ENCODE measurements at regions not wholly inside any gene's neighbourhood (a gene's known extent, or its start where the extent isn't known, plus 50 kb on each side); places are given as distances from the start of the nearest gene placed in this dataset.

- H3K27ac ChIP-seq = no peak overlapping the region
- TF ChIP-seq CTCF (IDR thresholded peaks at IDR 0.05) (no peak), POLR2AphosphoS5 (IDR thresholded peaks at IDR 0.05) (no peak), POLR2A (IDR thresholded peaks at IDR 0.05) (no peak)
- intact Hi-C loops (cut with DNase I) = loop anchor here (10.0 kb wide), 2 partner anchors 444 to 1084 kb away; partner anchors contain the start of gene STARD13
- no peaks in the 10 kb centered on the region for H3K9me3 ChIP-seq
- WGBS = 70% methylated on average over 7 of the region's 7 CpGs
- no peaks in the 10 kb centered on the region for H3K27me3 ChIP-seq (replicated peaks; ENCODE audit: insufficient read depth)
- H3K36me3 ChIP-seq = no peaks in the 10 kb centered on the region
- H3K4me1 ChIP-seq (replicated peaks) = no peaks in the 10 kb centered on the region
- DNase-seq (ENCODE audit: low spot score) = no peak
- no peak overlapping the region for H3K4me3 ChIP-seq
These were observed 89.5 kb upstream of the RFC3 start for GRCh38 chr13:33728271-33729037.

DNA sequence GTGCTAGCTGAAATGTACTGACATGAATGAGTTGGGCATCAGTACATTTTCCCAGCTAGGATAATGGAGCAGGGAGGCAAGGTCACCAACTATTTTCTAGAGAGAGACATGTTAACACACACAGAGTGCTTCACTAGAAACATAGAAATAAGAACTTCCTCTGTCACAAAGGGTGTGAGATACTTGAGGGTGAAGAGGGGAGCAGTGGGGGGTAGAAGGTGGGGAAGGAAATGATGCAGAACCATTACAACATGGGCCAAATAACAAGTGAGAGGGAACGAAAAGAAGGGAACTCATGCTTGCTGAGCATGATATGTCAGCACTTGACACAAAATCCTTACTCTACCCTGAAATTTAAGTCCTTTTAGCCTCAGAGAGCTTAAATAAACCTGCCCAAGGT is 87.8 kb upstream of the RFC3 start:
- Histone ChIP-seq H3K4me3 (no peak overlapping the region), H3K36me3 (no peaks in the 10 kb centered on the region), H3K9me3 (no peaks in the 10 kb centered on the region), H3K27me3 (replicated peaks; ENCODE audit: insufficient read depth) (no peaks in the 10 kb centered on the region), H3K4me1 (replicated peaks) (no peaks in the 10 kb centered on the region), H3K27ac (no peak overlapping the region)
- TF ChIP-seq CTCF (IDR thresholded peaks at IDR 0.05) (no peak), POLR2A (IDR thresholded peaks at IDR 0.05) (no peak), POLR2AphosphoS5 (IDR thresholded peaks at IDR 0.05) (no peak)
- DNase-seq (ENCODE audit: low spot score) = no peak
- intact Hi-C loops (cut with DNase I) = no loop called here
- 92% methylated on average over 1 of the region's 1 CpG for whole genome bisulfite sequencing

GRCh38 chr13:33730619-33731018 is 87.3 kb upstream of the RFC3 start:
- TF ChIP-seq CTCF (IDR thresholded peaks at IDR 0.05) = no peak
- no peaks in the 10 kb centered on the region for H3K27me3 ChIP-seq (replicated peaks; ENCODE audit: insufficient read depth)
- no peaks in the 10 kb centered on the region for H3K9me3 ChIP-seq
- no peaks in the 10 kb centered on the region for H3K36me3 ChIP-seq
- no peak overlapping the region for H3K27ac ChIP-seq
- intact Hi-C loops (cut with DNase I) = no loop called here
- 93% methylated on average over 5 of the region's 5 CpGs for WGBS
- DNase-seq (ENCODE audit: low spot score) = no peak
- no peak overlapping the region for H3K4me3 ChIP-seq
- H3K4me1 ChIP-seq (replicated peaks) = no peaks in the 10 kb centered on the region

DNA sequence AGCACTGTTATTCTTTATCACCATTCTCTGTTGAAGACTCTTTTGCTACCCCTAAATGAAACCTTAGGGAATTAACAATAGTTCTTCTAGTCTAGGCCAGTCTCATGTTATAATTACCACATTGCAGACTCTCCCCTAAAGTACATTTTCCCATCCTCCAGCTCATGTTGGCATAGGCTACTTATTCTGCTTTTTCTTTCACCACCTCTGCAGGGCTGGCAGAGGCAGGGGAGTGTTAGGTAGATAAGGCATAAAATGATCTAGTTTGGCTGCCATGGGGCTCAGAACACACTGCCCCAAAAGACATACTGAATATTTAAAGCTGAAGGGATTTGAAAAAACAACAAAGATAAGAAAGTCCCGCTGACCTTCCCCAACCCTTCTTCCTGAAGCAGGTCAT is 82.7 kb upstream of the RFC3 start:
- Histone ChIP-seq H3K36me3 (no peaks in the 10 kb centered on the region), H3K9me3 (no peaks in the 10 kb centered on the region), H3K4me1 (replicated peaks) (no peaks in the 10 kb centered on the region), H3K27ac (no peak overlapping the region), H3K27me3 (replicated peaks; ENCODE audit: insufficient read depth) (no peaks in the 10 kb centered on the region), H3K4me3 (no peak overlapping the region)
- intact Hi-C loops (cut with DNase I) = no loop called here
- DNase-seq (ENCODE audit: low spot score) = no peak
- 60% methylated on average over 1 of the region's 1 CpG for WGBS
- TF ChIP-seq POLR2A (IDR thresholded peaks at IDR 0.05) = no peak
- no peak for TF ChIP-seq POLR2AphosphoS5 (IDR thresholded peaks at IDR 0.05)
- TF ChIP-seq CTCF (IDR thresholded peaks at IDR 0.05) = no peak

DNA sequence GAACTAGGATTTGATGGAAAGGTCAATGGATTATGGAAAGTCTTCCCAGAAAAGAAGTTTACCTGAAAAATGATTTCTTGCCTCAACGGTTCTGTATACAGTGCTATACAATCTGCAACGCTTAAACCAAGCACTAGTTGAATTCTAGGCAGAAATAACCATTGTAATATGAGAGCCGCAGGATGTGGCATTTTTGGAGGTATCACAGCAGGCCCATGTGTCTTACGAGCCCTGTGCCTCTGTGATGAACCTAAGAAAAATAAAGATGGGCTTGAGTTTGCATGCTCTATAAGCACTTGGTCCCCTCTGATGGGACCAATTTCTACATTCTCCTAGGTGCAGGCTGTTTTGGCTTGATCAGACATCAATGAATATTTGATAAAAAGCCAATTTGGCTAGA is 78.7 kb upstream of the RFC3 start:
- DNase-seq (ENCODE audit: low spot score) = no peak
- Histone ChIP-seq H3K4me1 (replicated peaks) (no peaks in the 10 kb centered on the region), H3K4me3 (no peak overlapping the region), H3K27ac (no peak overlapping the region), H3K27me3 (replicated peaks; ENCODE audit: insufficient read depth) (no peaks in the 10 kb centered on the region), H3K9me3 (no peaks in the 10 kb centered on the region), H3K36me3 (no peaks in the 10 kb centered on the region)
- TF ChIP-seq POLR2A (IDR thresholded peaks at IDR 0.05) (no peak), CTCF (IDR thresholded peaks at IDR 0.05) (no peak), POLR2AphosphoS5 (IDR thresholded peaks at IDR 0.05) (no peak)
- intact Hi-C loops (cut with DNase I) = no loop called here
- 87% methylated on average over 4 of the region's 4 CpGs for WGBS
